HG02763 (cell line): ENCODE measurements at regions not wholly inside any gene's neighbourhood (a gene's known extent, or its start where the extent isn't known, plus 50 kb on each side); places are given as distances from the start of the nearest gene placed in this dataset.
A peak's percentile ranks its signal among the peaks of the same experiment; 100 is the strongest.
"Not testable (repeated sequence)": the region's sequence is repeated elsewhere in the genome, so short reads cannot be mapped to it uniquely, and the experiment has no call there.

ENCODE experiments used
- ATAC-seq: cut with Tn5 transposase; IDR thresholded peaks from one replicate; pipeline ENCODE4 v1.9.1; 2021; ENCODE audit warnings: mild to moderate bottlenecking, moderate library complexity; ENCODE audit not compliant: unreplicated experiment

GRCh38 chr10:59975918-59976317, 69.6 kb upstream of the CCDC6 start:
- not testable (repeated sequence) for ATAC-seq

GRCh38 chr10:59971915-59972314, 65.6 kb upstream of the CCDC6 start:
- no peak for ATAC-seq

- peak; percentile 72 for ATAC-seq
These were observed 64.3 kb upstream of the CCDC6 start for GRCh38 chr10:59970396-59971368.

DNA sequence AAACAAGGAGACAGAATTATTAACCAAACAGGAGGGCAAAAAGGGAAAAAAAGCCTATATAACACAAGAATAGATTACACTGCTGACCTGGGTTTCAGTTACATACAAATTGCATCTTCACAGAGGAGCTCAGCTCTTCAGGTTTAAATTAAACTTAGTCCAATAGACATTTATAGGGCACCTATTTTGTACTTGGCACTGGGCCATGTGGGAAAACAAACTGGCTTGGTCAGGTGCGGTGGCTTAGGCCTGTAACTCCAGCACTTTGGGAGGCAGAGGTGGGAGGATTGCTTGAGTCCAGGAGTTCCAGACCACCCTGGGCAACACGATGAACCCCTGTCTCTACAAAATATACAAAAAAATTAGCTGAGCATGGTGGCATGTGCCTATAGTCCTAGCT, 62.3 kb upstream of the CCDC6 start:
- ATAC-seq = no peak

DNA sequence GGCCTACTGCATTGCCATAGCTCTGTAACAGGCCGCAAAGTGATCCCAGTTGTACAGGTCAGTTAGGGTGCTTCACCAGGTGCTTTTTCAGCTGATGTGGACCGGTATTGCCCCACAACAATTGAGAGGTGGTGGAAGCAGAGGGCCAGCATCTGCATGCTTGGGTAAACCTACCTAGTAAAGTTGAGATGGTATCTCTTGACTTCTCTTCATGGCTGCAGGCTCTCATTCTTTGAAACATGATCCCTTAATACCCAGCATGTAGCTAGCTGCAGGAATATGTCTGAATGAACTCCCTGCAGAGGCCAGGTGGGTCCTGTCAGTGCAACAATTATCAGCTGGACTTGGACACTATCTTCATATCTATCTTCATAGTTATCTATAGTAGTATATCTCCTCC, 60.7 kb upstream of the CCDC6 start:
- no peak for ATAC-seq

DNA sequence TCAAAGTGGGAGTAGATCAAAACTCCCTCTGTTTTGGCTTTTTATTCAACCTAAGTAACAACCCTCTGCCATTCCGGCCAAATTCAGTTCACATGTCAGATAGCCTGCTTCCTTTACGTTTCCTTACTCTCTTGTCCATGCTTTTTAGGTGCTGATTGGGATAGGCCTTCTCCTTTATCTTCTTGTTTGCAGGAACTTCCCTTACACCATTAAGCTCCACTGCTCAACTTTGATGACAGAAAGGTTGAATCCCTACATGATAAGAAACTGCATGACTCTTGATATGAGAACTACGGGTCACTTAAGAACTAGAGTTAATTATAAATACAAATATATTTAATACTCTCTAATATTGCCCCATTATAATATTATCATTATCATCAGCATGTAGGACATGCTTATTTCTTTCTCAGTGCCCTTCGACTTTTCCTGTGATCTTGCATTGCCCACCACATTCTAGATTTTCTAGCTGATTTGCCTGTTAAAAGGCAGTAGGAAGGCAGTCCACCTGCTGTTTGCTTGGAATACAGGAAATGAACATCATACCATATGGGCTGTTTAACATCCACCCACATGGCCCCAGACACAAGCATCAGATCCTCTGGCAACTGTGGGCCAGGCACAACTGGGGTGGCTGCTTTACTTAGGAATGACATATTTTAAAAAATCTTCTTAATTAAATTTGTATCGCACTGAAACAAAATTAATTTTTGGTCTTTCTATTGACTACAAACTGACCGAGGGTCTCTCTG, 59.7 kb upstream of the CCDC6 start:
- ATAC-seq = no peak

DNA sequence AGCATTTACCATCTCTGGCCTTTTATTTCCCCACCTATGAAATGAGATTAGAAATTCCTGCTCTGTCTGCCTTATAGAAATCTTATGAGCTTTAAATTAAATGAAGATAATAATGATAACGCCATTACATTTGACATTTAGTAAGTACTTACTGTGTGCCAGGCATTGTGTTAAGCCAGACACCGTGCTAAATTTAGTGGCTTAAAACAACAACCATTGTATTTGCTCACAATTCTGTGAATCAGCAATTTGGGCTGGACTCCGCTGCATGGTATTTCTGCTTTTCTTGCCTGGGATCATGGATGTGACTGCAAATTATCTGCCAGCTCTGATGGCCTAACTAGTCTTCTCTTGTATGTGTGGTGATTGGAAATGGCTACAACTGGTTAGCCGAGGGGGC, 56.4 kb upstream of the CCDC6 start:
- ATAC-seq = no peak

GRCh38 chr10:59960751-59961150, 54.4 kb upstream of the CCDC6 start:
- ATAC-seq = no peak

GRCh38 chr10:59959504-59960018, 53.2 kb upstream of the CCDC6 start:
- no peak for ATAC-seq

GRCh38 chr10:59958882-59959281, 52.5 kb upstream of the CCDC6 start:
- no peak for ATAC-seq

- no peak for ATAC-seq
These were observed 51.6 kb upstream of the CCDC6 start for GRCh38 chr10:59957975-59958374.
